DMS153 (cell line): ENCODE measurements at regions not wholly inside any gene's neighbourhood (a gene's known extent, or its start where the extent isn't known, plus 50 kb on each side); places are given as distances from the start of the nearest gene placed in this dataset.
"Not testable (repeated sequence)": the region's sequence is repeated elsewhere in the genome, so short reads cannot be mapped to it uniquely, and the experiment has no call there.

ENCODE experiments used
- DNase-seq: peaks from one replicate; lab custom pipeline; 2025; lab: John Stamatoyannopoulos, UW

DNA sequence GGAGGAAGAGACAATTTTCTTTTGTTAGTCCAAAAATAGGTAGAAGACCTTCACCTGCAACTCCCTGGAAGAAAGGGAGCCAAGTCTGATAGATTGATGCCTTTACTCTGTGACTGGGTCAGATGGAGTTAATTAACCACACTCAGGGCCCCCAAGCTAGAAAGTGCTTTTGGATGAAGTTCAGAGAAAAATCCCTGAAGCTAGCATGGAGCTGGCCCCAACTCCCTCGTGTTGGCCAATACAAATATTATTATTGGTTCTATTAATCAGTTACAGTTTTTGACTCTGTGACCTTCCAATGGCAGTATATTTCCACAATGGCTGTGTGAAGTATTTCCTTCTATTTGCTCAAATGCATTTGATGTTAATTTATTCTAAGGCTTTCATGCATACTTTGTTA, 1753.5 kb downstream of the EFNA5 start:
- DNase-seq = no peak

DNA sequence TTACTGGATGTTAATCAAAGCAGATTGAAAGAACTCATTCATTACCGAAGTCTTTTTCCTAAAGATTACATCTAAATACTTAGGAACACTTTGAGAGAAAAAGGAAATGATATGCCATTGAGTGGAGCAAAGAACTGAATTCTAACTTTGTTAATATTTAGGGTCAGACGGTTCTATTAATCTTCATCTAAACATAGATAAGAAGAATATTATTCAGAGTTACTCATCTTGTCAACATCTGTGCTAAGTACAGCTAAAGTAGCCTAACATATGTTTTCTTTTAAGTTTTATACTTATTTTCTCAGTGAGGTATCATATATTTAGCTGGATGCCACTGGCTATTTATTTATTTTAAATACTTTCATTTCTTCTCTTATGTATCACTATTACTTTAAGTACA, 1763.7 kb downstream of the EFNA5 start:
- no peak for DNase-seq

DNA sequence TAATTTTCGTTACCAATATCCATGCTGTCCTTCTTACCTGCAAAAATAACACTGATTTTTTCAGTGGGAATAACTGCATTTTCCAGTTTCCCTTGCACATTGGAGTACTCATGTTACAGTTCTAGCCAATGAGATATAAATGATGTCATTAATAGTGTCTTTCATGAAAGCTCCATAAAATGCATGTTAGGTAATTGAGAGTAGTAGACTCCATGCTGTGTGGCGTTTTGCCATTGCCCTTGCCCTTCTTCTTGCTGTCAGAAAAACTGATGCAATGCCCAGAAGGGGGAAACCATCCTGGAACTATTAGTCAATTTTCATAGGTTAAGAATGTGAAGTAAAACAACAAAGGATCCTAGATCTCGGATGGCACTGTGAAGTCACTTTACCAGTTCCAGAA, 1765.3 kb downstream of the EFNA5 start:
- DNase-seq = no peak

DNA sequence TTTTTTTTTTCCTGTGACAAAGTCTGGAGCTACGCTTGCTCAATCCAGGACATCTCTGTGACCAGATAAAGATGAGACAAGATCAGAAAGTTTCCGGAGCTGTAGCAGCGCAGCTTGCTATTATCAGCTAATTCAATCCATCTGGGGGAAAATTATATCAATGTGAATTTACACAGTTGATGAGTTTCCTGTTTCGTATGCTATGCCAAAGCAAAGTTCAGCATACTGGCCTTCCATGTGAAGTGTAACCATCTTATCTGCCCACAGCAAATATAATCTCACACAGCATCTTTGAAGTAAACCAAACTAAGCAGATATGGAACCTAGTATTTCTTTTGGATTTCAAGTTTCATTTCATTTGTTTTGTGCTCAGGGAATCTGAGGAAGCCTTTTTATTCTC, 1767.7 kb downstream of the EFNA5 start:
- DNase-seq = no peak

DNA sequence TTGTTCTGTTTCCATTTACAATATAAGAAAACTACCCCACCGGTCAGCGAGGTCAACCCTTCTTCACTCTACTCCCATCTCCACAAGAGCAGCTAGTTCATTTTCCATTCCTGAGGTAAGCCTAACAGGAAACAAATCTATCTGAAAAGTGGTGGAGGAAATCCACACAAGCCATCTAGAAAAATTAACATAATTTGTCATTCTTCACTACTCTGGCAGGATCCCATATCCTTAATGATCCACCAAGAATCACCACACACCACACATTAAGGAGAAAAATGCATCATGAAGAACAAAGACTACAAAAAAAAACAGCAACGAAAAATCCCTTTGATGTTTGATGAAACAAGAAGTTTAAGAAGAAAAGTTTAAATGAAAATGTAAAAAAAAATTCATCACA, 1771.0 kb downstream of the EFNA5 start:
- DNase-seq = no peak

DNA sequence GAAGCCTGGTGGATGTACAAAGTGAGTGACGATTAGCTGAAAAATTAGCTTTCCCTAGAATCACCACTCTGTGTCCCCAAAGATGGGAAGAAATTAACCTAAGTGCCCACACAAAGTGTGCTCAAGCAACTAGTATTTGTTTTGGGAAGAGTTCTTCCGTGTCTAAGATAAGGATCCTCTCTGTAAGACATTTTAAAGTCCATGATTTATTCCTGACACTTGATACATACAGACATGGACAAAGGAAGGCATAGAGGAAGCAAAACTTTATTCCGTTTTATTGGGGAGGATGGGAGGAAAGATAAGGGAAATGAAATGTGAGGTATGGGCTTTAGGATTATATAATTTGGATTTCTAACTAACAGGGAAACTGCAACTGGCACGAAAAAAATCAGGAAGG, 1772.6 kb downstream of the EFNA5 start:
- no peak for DNase-seq

DNA sequence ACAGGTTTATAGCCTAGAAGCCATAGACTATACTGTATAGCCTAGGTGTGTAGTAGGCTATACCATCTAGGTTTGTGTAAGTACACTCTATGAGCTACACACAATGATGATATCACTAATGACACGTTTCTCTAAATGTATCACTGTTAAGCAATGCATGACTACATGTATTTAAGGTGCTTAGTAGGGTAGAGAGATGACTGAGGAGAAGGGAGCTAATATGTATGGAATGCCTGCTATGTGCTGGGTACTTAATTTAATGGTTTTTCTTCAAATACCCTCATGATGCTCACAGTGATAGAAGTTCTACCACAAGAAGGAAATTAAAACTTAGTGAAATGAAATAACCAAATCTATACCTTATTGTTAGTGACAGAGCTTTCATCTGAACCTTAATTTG, 1785.5 kb downstream of the EFNA5 start:
- DNase-seq = no peak

DNA sequence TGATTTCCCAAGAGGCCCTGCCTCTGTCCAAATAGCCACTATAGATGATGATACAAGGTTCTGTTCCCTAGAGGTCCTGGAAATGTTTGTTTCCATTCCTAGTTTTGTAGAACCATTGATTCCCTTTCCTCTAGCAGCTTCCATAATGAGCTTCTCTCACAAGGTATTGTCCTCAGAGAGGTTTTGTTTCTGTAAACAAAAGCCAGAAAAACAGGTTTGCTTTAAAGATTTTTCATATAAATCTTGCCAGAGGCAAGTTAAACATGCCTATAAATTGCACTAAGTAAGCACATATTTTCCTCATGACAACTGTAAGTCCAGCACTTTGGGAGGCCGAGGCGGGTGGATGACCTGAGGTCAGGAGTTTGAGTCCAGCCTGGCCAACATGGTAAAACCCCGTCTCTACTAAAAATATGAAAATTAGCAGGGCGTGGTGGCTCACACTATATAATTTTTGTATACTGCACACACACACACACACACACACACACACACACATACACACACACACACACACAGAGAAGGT, 1787.7 kb downstream of the EFNA5 start:
- DNase-seq = peak; percentile 23

DNA sequence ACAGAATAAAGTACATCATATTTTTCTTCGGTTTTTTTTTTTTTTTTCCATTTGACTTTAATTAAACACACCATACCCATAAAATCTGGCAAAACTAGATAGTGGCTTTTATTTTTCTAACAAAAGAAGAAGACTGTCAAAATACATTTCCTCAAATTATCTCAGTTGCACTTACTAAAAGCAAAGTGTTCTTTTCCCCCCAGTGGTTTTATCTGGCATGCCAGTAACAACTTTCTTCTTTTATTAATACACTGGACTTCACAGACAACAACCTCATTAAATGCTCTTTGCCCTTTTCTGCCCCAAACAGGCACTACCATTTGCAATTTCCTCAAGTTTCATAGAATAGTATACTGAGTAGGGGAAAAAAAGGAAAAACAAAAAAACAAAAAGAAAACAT, 1792.3 kb downstream of the EFNA5 start:
- DNase-seq = no peak

DNA sequence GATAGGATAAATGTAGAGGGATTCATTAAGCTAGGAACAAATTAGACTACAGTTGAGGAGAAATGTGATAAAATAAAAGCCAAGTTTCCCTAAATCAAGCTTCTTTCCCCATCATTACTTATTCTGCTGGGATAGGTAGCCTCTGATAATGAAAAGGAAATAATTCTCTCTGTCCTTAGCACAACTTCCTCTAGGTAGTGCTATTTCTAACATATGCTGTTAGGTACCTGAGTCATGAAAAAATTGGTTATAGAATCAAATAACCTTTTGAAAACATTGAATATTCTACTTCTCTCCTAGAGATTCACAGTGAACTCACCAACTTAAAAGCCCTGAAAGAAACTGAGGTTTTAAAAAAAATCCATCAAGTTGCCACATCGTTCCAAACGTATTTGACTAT, 1793.1 kb downstream of the EFNA5 start:
- DNase-seq = no peak

DNA sequence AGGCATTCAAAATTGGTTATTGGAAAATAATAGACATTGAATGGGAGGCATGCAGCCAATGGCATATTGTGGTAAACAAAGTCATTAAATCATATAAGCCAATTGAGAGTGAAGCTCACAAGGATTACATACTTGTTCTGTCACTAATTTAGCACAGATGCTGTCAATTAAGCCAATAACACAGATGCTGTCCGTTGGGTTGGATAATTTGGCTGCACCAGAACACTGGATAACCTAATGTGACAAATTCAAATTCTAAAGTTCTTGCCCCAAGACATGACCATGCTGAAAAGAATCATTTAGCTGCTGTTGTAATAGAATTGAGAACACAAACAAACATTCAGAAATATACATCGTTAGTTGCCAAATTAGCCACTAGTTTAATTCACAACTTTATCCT, 1796.4 kb downstream of the EFNA5 start:
- DNase-seq = no peak

DNA sequence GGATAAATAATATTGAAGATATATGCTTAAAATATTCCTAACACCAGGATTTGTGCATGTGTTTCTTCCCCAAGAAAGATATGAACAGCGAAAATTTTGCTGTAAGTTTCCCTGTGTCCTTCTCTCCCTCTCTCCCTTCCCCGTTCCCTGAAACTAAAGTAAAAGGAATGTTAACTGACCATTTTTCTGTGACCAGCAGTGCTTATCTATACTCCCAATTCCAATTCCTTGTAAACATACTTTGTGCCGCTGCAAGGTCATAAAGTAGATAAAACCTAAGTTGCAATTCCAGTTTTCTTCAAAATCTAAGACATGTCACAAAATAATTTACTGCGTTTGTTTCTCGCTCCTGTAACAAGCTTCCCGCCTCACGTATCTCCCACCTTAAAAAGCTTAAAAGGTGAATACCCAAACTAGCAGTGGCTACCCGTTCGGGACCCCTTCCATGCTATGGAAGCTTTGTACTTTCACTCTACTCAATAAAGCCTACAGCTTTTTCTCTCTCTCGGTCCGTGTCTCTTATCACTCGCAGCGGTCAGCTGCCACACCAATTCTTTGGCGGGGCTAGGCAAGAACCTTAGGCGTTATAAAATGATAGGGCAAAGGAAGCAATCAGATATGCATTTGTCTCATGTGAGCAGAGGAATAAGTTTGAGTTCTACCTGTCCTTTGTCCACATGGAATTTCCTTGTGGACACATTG, 1798.0 kb downstream of the EFNA5 start:
- no peak for DNase-seq

DNA sequence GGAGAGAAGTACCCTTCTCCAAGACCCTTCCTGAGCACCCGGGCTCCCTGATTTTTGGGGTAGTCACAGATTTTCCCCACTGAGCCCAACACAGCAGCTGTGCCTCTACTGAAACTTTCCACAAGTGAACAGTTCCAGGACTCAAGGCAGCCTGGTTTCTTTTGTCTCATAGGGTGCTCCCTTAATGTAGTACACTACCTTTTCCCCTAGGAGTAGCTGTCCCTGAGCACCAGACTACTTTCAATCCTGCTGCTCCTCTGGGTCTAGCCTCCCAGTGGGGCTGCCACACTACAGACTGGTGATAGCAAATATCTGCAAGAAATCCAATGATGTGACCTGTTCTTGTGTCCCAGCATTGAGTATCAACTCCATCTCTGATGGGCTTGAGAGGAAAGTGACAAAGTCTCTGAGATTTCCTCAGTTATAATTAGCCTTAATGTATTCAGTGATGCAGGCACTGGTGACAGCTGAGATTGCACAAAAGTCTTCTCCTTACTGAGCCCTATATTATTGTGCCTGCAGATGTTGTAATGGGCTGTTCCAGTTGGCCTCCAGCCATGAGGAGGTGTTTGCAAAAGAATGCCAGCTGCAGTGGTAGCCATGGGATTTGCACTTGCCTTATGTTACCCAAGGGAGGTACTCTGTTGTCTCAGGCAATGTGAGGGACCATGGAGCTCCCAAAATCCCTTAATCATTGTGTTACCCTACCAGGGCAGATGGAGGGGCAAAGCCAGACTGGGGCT, 1802.5 kb downstream of the EFNA5 start:
- DNase-seq = no peak

DNA sequence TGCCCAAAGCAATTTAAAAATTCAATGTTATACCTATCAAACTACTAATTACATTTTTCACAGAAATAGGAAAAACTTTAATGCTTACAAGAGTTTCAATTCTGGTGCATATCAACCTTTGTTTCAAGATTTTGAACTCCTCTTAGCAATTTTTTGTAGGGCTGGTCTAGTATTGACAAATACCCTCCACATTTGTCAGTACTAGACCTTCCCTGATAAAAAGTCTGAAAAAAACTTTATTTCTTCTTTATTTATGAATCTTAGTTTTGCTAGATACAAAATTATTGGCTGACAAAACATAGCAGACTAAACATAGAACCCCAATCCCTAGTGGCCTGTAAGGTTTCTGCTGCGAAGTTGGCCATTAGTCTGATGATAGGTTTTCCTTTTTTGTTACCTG, 1804.9 kb downstream of the EFNA5 start:
- DNase-seq = no peak

DNA sequence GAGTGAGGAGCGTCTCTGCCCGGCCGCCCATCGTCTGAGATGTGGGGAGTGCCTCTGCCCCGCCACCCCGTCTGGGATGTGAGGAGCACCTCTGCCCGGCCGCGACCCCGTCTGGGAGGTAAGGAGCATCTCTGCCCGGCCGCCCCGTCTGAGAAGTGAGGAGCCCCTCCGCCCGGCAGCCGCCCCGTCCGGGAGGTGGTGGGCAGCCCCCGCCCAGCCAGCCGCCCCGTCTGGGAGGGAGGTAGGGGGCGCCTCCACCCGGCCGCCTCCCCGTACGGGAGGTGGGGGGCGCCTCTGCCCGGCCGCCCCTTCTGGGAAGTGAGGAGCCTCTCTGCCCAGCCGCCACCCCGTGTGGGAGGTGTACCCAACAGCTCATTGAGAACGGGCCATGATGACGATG, 1811.4 kb downstream of the EFNA5 start:
- not testable (repeated sequence) for DNase-seq

DNA sequence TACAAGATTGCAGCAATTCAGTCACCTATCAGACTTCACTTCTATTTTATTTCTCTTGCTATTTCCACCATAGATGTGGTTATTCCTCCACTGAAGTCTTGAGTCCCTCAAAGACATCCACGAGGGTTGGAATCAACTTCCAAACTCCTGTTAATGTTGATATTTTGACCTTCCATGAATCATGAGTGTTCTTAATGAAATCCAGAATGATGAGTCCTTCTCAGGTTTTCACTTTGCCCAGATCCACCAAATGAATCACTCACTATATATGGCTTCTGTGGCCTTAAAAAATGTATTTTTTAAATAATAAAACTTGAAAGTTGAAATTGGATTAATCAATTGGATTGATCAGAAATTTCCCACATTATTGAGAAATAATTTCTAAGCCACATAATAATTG, 1821.0 kb downstream of the EFNA5 start:
- DNase-seq = no peak

DNA sequence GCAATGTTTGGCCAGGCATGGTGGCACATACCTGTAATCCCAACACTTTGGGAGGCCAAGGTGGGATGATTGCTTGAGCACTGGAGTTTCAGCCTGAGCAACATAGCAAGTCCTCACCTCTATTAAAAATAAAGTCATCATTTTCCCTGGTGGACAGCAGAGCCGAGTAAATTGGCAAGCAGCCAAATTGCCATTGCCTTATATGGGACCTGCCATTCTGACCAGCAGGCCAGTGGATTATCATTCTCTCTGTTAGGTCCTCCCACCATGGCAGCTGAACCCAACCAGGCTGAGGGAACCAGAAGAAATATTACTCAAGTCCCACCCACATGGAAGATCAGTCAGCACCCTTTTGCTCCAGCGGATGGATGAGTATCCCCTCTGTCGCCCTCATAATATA, 1829.9 kb downstream of the EFNA5 start:
- no peak for DNase-seq

DNA sequence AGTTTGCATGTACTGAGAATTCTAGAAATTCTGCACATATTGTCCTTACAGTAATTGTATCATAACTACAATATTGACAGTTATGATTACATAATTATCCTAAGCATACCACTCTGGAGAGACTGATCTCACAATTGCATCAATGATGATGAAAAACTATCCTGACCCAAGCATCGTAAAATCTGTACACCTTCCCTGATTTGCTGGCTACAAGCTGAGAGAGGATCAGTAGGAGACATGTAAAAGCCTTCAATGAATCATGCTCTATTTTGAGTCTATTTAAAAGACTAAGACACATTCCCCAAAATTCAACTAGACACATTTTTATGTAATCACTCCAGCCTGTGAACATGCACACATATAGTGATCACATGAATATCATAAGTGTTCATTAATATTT, 1833.8 kb downstream of the EFNA5 start:
- DNase-seq = no peak

DNA sequence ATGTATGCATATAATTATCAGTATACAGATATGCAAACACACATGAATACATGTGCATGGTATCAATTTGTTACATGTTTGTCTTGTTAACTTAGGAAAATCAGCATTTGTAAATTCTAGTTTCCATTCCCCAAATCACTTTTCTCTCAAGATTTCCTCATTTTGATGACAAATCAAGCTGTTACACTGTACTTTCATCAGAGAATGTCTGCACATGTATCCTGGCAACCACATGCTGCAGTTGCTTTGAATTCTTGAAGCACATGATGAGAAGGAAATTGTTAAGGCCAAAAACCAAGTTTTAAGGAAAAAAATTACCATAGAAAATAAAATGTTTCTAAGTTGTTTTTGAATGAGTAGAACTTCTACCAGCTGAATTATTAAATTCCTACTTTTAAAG, 1834.5 kb downstream of the EFNA5 start:
- no peak for DNase-seq

DNA sequence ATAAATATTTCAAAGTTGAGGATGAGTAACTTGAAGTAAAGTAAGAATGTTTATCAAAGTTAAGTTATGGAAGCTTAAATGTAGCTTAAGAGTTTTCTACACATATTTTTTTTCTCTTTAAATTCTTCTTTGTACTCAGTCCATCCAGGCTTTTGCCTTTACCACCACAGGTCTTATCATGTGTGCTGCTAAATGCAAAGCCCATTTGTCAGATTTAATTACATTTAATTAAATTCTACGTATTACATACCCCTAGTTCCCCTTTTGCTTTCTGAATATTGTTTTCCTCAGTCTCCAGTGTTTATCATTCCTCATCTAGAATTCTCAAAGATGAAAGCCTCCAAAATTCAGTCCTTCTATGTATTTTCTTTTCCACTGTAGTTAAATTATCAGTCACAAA, 1841.9 kb downstream of the EFNA5 start:
- DNase-seq = no peak

DNA sequence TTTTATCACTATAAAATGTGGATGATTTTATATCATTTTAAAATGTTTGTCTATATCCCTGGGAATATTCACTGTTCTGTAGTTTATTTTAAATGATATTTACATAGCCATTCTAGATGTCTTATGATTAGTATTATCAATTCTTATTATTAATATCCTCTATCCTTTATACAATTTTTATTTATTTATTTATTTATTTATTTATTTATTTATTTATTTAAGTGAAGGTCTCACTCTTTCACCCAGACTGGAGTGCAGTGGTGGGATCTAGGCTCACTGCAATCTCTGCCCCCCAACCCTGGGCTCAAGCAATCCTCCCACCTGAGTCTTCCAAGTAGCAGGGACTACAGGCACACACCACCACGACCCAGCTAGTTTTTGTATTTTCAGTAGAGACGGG, 1848.9 kb downstream of the EFNA5 start:
- no peak for DNase-seq

DNA sequence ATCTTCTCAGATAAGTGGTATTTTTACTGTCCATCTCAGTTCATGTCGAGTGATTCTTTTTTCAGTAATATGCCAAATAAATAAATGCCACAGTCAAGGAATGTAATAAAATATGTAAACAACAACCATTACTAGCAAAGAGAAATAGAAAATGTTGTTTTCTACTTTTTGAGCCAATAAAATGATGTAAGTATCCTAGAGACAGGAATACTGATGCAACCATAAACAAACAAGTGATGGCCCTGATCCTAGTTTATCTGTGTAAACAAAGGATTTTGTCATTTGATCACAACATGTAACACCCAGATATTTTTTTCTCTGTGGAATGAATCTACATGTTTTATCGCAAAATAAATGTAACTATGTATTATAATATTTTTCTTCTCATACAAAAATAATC, 1852.8 kb downstream of the EFNA5 start:
- no peak for DNase-seq

DNA sequence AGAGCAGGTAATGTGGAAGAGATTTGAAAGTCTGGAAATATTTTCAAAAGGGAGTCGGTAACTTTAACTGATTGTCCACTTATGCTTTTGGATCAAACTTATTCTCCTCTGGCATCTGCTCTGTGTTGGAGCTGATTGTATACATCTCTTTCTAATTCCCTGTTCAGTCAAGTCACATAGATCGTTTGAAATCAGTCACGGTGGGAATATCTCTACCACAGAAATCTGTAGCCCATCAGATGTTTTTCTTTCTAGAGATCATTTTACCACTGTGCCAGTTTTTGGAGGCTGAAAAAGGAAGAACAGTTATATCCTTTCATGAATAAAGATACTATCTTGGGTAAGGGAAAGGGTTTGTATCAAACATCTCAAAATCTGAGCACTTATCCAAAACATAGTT, 1853.3 kb downstream of the EFNA5 start:
- no peak for DNase-seq

DNA sequence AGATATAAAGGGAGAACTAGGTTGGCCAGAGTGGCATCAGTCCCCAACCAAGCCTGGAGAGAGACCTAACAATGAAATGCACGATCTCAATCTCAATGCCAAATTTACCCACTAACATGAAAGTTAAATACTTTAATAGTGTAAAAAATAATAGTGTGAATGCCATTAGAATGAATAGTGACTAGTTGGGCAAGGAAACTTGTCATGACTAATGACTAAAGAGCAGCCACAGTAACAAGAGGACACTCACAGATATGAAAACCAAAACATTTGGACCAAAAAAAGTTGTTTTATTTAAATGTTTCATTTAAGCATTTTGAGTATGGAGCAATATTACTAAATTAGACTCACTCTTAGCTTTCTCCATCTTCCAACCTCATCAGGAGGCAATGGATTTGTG, 1853.8 kb downstream of the EFNA5 start:
- DNase-seq = no peak
